Spleen (tissue), 7 donors: ENCODE measurements at regions not wholly inside any gene's neighbourhood (a gene's known extent, or its start where the extent isn't known, plus 50 kb on each side); places are given as distances from the start of the nearest gene placed in this dataset.

Source experiments
- CTCF ChIP-seq, 11 experiments: fragments of 200-600 bp in 7 of 11; fragments of 450-650 bp in 4 of 11; sonication (generic) in 4 of 11; IDR thresholded peaks in 8 of 11; conservative IDR thresholded peaks in 3 of 11; 1 replicate in 7 of 11; 2 replicates in 4 of 11; pipeline versions ENCODE4 v1.4.0 to v1.8.0; 2016 to 2021; ENCODE audit warnings: antibody characterized with exemption in 11 of 11, inconsistent platforms in 4 of 11, mild to moderate bottlenecking in 1 of 11
- POLR2A ChIP-seq, 3 donors: fragments of 450-650 bp; IDR thresholded peaks; one replicate each; pipeline ENCODE4 v1.5.1; 2017; ENCODE audit warnings: antibody characterized with exemption in 3 of 3, mild to moderate bottlenecking in 1 of 3
- POLR2AphosphoS5 ChIP-seq, 3 donors: sonication (generic); formaldehyde crosslinking; IDR thresholded peaks; one replicate each; pipeline ENCODE4 v1.5.1; 2017; ENCODE audit warnings: antibody characterized with exemption in 3 of 3
- donor health status: DM: no; HTN: no; CAD: no; lungs with moderate emphysema.
- donor health status: DM: no; HTN: no; CAD: no.
- donor health status: DM: no; HTN: no; CAD: no.

- no peak for TF ChIP-seq CTCF (IDR thresholded peaks at IDR 0.05 in 8 of 11, conservative IDR thresholded peaks at IDR 0.05 in 3 of 11)
- TF ChIP-seq POLR2AphosphoS5 (IDR thresholded peaks at IDR 0.05) = no peak
- no peak for TF ChIP-seq POLR2A (IDR thresholded peaks at IDR 0.05)
Observed at GRCh38 chr7:27435461-27435860, 192.9 kb downstream of the EVX1 start.
